Panc1 (cell line): ENCODE measurements at regions not wholly inside any gene's neighbourhood (a gene's known extent, or its start where the extent isn't known, plus 50 kb on each side); places are given as distances from the start of the nearest gene placed in this dataset.

Source experiments
- CTCF ChIP-seq: fragments of 450-650 bp; IDR thresholded peaks from 2 replicates; pipeline ENCODE4 v1.5.1; 2017; ENCODE audit warnings: mild to moderate bottlenecking
- POLR2AphosphoS5 ChIP-seq: IDR thresholded peaks from 2 replicates; pipeline ENCODE4 v1.6.1; 2012; ENCODE audit warnings: mild to moderate bottlenecking, low read depth, low read length, moderate library complexity
- TCF7L2 ChIP-seq: IDR thresholded peaks from 2 replicates; pipeline ENCODE4 v1.6.1; 2011; ENCODE audit warnings: mild to moderate bottlenecking, low read depth, low read length, inconsistent platforms
- TF ChIP-seq, protein P1 (sequence below), 2 experiments: IDR thresholded peaks; 2 replicates each; pipeline ENCODE4 v1.6.1; 2011 to 2012; ENCODE audit warnings: low read depth in 2 of 2, control low read depth in 1 of 2, low read length in 1 of 2, mild to moderate bottlenecking in 1 of 2, moderate library complexity in 1 of 2; ENCODE audit not compliant: insufficient read depth in 1 of 2

DNA sequence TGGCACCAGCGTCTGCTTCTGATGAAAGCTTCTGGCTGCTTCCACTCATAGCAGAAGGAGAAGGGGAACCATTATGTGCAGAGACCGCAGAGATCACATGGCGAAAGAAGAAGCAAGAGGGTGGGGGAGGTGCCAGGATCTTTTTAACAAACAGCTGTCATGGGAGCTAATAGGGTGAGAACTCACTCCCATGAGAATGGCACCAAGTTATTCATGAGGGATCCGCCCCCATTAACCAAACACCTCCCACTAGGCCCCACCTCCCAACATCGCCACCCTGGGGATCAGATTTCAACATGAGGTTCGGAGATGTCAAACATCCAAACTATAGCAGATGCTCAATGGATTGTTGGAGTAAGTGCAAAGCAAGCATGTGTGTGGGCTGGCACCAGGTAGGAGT lies 125.8 kb upstream of the SLIT3 start:
- no peak for TF ChIP-seq CTCF
- TF ChIP-seq POLR2AphosphoS5, result no peak
- no peak for TF ChIP-seq TCF7L2
- TF ChIP-seq, protein P1, sequence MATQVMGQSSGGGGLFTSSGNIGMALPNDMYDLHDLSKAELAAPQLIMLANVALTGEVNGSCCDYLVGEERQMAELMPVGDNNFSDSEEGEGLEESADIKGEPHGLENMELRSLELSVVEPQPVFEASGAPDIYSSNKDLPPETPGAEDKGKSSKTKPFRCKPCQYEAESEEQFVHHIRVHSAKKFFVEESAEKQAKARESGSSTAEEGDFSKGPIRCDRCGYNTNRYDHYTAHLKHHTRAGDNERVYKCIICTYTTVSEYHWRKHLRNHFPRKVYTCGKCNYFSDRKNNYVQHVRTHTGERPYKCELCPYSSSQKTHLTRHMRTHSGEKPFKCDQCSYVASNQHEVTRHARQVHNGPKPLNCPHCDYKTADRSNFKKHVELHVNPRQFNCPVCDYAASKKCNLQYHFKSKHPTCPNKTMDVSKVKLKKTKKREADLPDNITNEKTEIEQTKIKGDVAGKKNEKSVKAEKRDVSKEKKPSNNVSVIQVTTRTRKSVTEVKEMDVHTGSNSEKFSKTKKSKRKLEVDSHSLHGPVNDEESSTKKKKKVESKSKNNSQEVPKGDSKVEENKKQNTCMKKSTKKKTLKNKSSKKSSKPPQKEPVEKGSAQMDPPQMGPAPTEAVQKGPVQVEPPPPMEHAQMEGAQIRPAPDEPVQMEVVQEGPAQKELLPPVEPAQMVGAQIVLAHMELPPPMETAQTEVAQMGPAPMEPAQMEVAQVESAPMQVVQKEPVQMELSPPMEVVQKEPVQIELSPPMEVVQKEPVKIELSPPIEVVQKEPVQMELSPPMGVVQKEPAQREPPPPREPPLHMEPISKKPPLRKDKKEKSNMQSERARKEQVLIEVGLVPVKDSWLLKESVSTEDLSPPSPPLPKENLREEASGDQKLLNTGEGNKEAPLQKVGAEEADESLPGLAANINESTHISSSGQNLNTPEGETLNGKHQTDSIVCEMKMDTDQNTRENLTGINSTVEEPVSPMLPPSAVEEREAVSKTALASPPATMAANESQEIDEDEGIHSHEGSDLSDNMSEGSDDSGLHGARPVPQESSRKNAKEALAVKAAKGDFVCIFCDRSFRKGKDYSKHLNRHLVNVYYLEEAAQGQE (IDR thresholded peaks at IDR 0.05; ENCODE audit: insufficient read depth in 1 of 2, low read depth in 2 of 2, low read length in 1 of 2), result no peak
